ENCODE measurements at regions not wholly inside any gene's neighbourhood (a gene's known extent, or its start where the extent isn't known, plus 50 kb on each side); places are given as distances from the start of the nearest gene placed in this dataset.

- Mint-ChIP-seq H3K36me3 (ENCODE audit: insufficient read depth in 2 of 2) (peaks cover 2% of the 10 kb centered on the region in 2 donors), H3K9me3 (peaks cover 3 to 4% of the 10 kb centered on the region in 2 donors), H3K4me1 (ENCODE audit: low read depth) (no peaks in the 10 kb centered on the region), H3K27me3 (ENCODE audit: low read depth) (no peaks in the 10 kb centered on the region), H3K4me3 (no peak overlapping the region), H3K27ac (no peak overlapping the region)
- no peak for DNase-seq
- ATAC-seq (replicated peaks in 1 of 2): no peak
Measured at GRCh38 chr20:11372876-11373790, 544.6 kb upstream of the BTBD3 start.

- peaks cover 2% of the 10 kb centered on the region in 2 donors for H3K36me3 Mint-ChIP-seq (ENCODE audit: insufficient read depth in 2 of 2)
- no peak overlapping the region for H3K27ac Mint-ChIP-seq
- peaks cover 2 to 6% of the 10 kb centered on the region in 2 donors for H3K9me3 Mint-ChIP-seq
- DNase-seq (no peak), ATAC-seq (replicated peaks in 1 of 2) (no peak)
- H3K4me3 Mint-ChIP-seq: no peak overlapping the region
- no peaks in the 10 kb centered on the region for H3K27me3 Mint-ChIP-seq (ENCODE audit: low read depth)
- no peaks in the 10 kb centered on the region for H3K4me1 Mint-ChIP-seq (ENCODE audit: low read depth)
Measured at GRCh38 chr20:11375335-11375734, 542.4 kb upstream of the BTBD3 start.

GRCh38 chr20:11375966-11376365 is 541.7 kb upstream of the BTBD3 start:
- no peak for DNase-seq
- no peaks in the 10 kb centered on the region for H3K27me3 Mint-ChIP-seq (ENCODE audit: low read depth)
- no peak overlapping the region for H3K4me3 Mint-ChIP-seq
- H3K27ac Mint-ChIP-seq: no peak overlapping the region
- H3K36me3 Mint-ChIP-seq (ENCODE audit: insufficient read depth in 2 of 2): peaks cover 2% of the 10 kb centered on the region in 2 donors
- ATAC-seq (replicated peaks in 1 of 2): no peak
- H3K4me1 Mint-ChIP-seq (ENCODE audit: low read depth): no peaks in the 10 kb centered on the region
- H3K9me3 Mint-ChIP-seq: peaks cover 2 to 10% of the 10 kb centered on the region in 2 donors

- no peaks in the 10 kb centered on the region for H3K4me1 Mint-ChIP-seq (ENCODE audit: low read depth)
- DNase-seq (no peak), ATAC-seq (replicated peaks in 1 of 2) (no peak)
- H3K9me3 Mint-ChIP-seq: peaks cover 2 to 12% of the 10 kb centered on the region in 2 donors
- no peak overlapping the region for H3K27ac Mint-ChIP-seq
- H3K27me3 Mint-ChIP-seq (ENCODE audit: low read depth): no peaks in the 10 kb centered on the region
- H3K4me3 Mint-ChIP-seq: no peak overlapping the region
- peaks cover 2% of the 10 kb centered on the region in 2 donors for H3K36me3 Mint-ChIP-seq (ENCODE audit: insufficient read depth in 2 of 2)
Measured at GRCh38 chr20:11376420-11376819, 541.3 kb upstream of the BTBD3 start.

DNA sequence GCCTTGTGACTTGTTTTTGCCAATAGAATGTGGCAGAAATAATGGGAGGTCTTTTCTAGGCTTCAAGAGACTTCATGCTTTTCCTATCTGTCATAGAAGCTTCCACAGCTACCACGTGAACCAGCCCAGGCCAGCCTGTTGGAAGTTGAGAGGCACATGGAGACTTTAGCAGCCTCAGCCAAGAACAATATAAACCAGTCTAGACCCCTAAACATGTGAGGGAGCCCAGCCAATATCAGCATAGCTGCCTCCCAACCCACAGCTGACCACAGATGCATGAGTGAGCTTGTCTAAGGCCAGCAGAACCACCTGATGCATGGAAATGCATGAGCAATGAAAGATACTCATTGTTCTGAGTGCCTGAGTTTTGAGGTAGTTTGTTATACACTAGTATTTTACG is 540.7 kb upstream of the BTBD3 start:
- Mint-ChIP-seq H3K9me3 (peaks cover 2 to 12% of the 10 kb centered on the region in 2 donors), H3K27me3 (ENCODE audit: low read depth) (no peaks in the 10 kb centered on the region), H3K27ac (no peak overlapping the region), H3K36me3 (ENCODE audit: insufficient read depth in 2 of 2) (peaks cover 2% of the 10 kb centered on the region in 2 donors), H3K4me1 (ENCODE audit: low read depth) (no peaks in the 10 kb centered on the region), H3K4me3 (no peak overlapping the region)
- ATAC-seq (replicated peaks in 1 of 2): no peak
- DNase-seq: no peak

DNA sequence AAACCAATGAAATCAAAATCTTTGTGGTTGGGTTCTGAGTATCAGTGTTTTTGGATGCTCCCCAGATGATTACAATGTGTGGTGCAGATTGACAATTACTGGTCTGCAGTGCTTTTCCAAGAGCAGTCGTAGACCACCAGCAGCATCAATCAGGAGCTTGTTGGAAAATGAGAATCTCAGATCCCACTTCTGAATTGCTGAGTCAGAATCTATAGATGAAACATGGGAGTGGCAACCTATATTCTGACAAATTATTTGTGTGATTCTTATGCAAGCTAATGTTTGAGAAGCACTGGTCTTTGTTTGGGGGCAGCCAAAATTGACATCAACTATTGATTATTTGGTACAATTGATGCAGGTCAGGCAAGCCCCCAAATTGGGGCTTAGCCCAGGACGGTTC is 539.9 kb upstream of the BTBD3 start:
- H3K27me3 Mint-ChIP-seq (ENCODE audit: low read depth): no peaks in the 10 kb centered on the region
- peaks cover 2% of the 10 kb centered on the region in 2 donors for H3K36me3 Mint-ChIP-seq (ENCODE audit: insufficient read depth in 2 of 2)
- ATAC-seq (replicated peaks in 1 of 2): no peak
- DNase-seq: no peak
- peaks cover 7 to 13% of the 10 kb centered on the region in 2 donors for H3K9me3 Mint-ChIP-seq
- H3K27ac Mint-ChIP-seq: no peak overlapping the region
- H3K4me1 Mint-ChIP-seq (ENCODE audit: low read depth): no peaks in the 10 kb centered on the region
- H3K4me3 Mint-ChIP-seq: no peak overlapping the region

DNA sequence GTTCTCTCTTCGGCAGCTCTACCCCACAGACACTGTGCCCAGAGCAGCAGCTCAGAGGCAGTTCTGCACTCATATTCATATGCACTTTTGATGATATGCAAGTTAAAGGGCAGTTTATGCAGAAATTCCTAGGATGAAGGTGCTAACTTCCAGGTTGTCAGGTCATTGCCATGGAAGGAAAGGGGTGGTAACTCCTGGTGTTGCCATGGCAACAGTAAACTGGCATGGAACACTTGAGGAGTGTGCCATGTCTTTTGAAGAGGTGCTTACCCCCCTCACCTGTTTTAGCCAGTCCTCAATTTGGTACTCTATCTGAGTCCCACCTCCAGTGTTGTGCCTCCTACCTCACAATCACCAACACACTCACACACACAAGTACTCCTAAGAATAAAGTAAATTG is 539.4 kb upstream of the BTBD3 start:
- no peak overlapping the region for H3K27ac Mint-ChIP-seq
- DNase-seq: no peak
- ATAC-seq (replicated peaks in 1 of 2): no peak
- H3K27me3 Mint-ChIP-seq (ENCODE audit: low read depth): no peaks in the 10 kb centered on the region
- peaks cover 2% of the 10 kb centered on the region in 2 donors for H3K36me3 Mint-ChIP-seq (ENCODE audit: insufficient read depth in 2 of 2)
- no peak overlapping the region for H3K4me3 Mint-ChIP-seq
- H3K9me3 Mint-ChIP-seq: peaks cover 7 to 15% of the 10 kb centered on the region in 2 donors
- no peaks in the 10 kb centered on the region for H3K4me1 Mint-ChIP-seq (ENCODE audit: low read depth)

DNA sequence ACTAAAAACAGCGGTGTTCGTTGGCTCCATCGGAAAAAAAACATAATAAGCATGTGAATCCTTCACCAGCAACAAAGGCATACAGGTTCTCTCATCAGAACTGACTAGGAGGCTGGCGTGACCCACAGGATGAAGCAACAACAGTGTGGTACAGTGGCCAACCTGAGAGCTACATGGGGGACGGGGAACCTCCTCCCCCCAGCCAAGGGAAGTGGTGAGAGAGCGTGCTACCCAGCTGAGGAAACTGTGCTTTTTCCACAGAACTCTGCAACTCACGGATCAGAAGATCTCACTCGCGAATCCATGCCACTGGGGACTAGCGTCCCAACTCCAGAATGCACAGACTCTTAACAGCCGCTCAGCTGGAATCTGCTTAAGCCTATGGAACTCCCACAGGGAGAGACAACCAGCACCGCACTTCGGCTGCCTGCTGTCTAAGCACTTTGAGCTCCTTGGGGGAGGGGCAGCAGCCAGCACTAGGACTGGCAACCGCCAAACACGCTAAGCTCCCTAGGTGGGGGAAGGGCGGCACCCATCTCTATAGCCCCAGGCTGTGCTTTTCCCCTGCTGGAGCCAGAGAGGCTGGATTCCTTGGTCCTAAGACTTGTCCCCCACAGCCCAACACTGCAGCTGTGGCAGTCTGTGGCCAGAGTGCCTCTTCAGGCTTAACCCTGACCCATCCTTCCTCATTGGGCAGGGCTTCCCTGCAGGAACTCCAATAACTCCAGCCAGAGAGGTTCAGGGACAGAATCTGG is 538.3 kb upstream of the BTBD3 start:
- Mint-ChIP-seq H3K9me3 (peaks cover 9 to 19% of the 10 kb centered on the region in 2 donors), H3K27me3 (ENCODE audit: low read depth) (no peaks in the 10 kb centered on the region), H3K4me3 (no peak overlapping the region), H3K27ac (no peak overlapping the region), H3K4me1 (ENCODE audit: low read depth) (no peaks in the 10 kb centered on the region), H3K36me3 (ENCODE audit: insufficient read depth in 2 of 2) (peaks cover 0 to 2% of the 10 kb centered on the region in 2 donors)
- no peak for DNase-seq
- ATAC-seq (replicated peaks in 1 of 2): no peak

- no peaks in the 10 kb centered on the region for H3K27me3 Mint-ChIP-seq (ENCODE audit: low read depth)
- no peak for DNase-seq
- H3K27ac Mint-ChIP-seq: no peak overlapping the region
Measured at GRCh38 chr20:11380283-11380682, 537.4 kb upstream of the BTBD3 start.

GRCh38 chr20:11387189-11387754 is 530.4 kb upstream of the BTBD3 start:
- H3K27ac Mint-ChIP-seq: no peak overlapping the region
- no peaks in the 10 kb centered on the region for H3K27me3 Mint-ChIP-seq (ENCODE audit: low read depth)
- ATAC-seq (replicated peaks in 1 of 2): no peak
- no peak overlapping the region for H3K4me3 Mint-ChIP-seq
- H3K36me3 Mint-ChIP-seq (ENCODE audit: insufficient read depth in 2 of 2): no peaks in the 10 kb centered on the region
- DNase-seq: no peak
- peaks cover 9 to 12% of the 10 kb centered on the region in 2 donors for H3K9me3 Mint-ChIP-seq
- no peaks in the 10 kb centered on the region for H3K4me1 Mint-ChIP-seq (ENCODE audit: low read depth)

More at GRCh38 chr20:11380283-11380682, 537.4 kb upstream of the BTBD3 start:
- ATAC-seq (replicated peaks in 1 of 2): no peak
- peaks cover 9 to 19% of the 10 kb centered on the region in 2 donors for H3K9me3 Mint-ChIP-seq
- H3K4me1 Mint-ChIP-seq (ENCODE audit: low read depth): no peaks in the 10 kb centered on the region
- H3K4me3 Mint-ChIP-seq: no peak overlapping the region
- peaks cover 0 to 2% of the 10 kb centered on the region in 2 donors for H3K36me3 Mint-ChIP-seq (ENCODE audit: insufficient read depth in 2 of 2)

- Mint-ChIP-seq H3K36me3 (ENCODE audit: insufficient read depth in 2 of 2) (no peaks in the 10 kb centered on the region), H3K27me3 (ENCODE audit: low read depth) (no peaks in the 10 kb centered on the region), H3K9me3 (peaks cover 5 to 8% of the 10 kb centered on the region in 2 donors), H3K27ac (no peak overlapping the region), H3K4me1 (ENCODE audit: low read depth) (no peaks in the 10 kb centered on the region), H3K4me3 (no peak overlapping the region)
- DNase-seq (no peak), ATAC-seq (replicated peaks in 1 of 2) (no peak)
Measured at GRCh38 chr20:11389186-11389585, 528.5 kb upstream of the BTBD3 start.

- DNase-seq: no peak
- no peaks in the 10 kb centered on the region for H3K27me3 Mint-ChIP-seq (ENCODE audit: low read depth)
Measured at GRCh38 chr20:11391591-11391990, 526.1 kb upstream of the BTBD3 start.

More at GRCh38 chr20:11391591-11391990, 526.1 kb upstream of the BTBD3 start:
- Mint-ChIP-seq H3K36me3 (ENCODE audit: insufficient read depth in 2 of 2) (no peaks in the 10 kb centered on the region), H3K4me3 (no peak overlapping the region), H3K4me1 (ENCODE audit: low read depth) (no peaks in the 10 kb centered on the region), H3K27ac (no peak overlapping the region), H3K9me3 (peaks cover 3 to 9% of the 10 kb centered on the region in 2 donors)
- ATAC-seq (replicated peaks in 1 of 2): no peak

All from activated T-cell treated with anti-CD3 and anti-CD28 coated beads, Interleukin-2, amount 50 U/mL, for 72 hours (primary cell).